Sigmoid colon (tissue), 6 donors: ENCODE measurements at regions not wholly inside any gene's neighbourhood (a gene's known extent, or its start where the extent isn't known, plus 50 kb on each side); places are given as distances from the start of the nearest gene placed in this dataset.

Experiments
- DNase-seq: peaks from one replicate; pipeline ENCODE4 v3.0.0-alpha.2; 2019
- H3K27ac ChIP-seq, 4 donors: fragments of 200-600 bp; sonication (generic); one replicate each; pipeline ENCODE4 v1.5.1; 2016 to 2019; ENCODE audit warnings: mild to moderate bottlenecking in 1 of 4
- H3K27me3 ChIP-seq, 3 donors: fragments of 200-600 bp; sonication (generic); one replicate each; pipeline ENCODE4 v1.5.1; 2019; ENCODE audit warnings: mild to moderate bottlenecking in 1 of 3
- H3K36me3 ChIP-seq, 4 donors: fragments of 200-600 bp; sonication (generic); one replicate each; pipeline ENCODE4 v1.5.1; 2016 to 2019
- H3K4me1 ChIP-seq, 4 donors: fragments of 200-600 bp; sonication (generic); one replicate each; pipeline ENCODE4 v1.5.1; 2017 to 2019
- H3K4me3 ChIP-seq, 4 donors: fragments of 200-600 bp; sonication (generic); one replicate each; pipeline ENCODE4 v1.5.1; 2017 to 2019; ENCODE audit warnings: mild to moderate bottlenecking in 2 of 4, moderate library complexity in 1 of 4
- H3K9me3 ChIP-seq, 4 donors: fragments of 200-600 bp in 3 of 4; sonication (generic) in 3 of 4; one replicate each; pipeline versions ENCODE4 v1.5.1 to v1.6.1; 2013 to 2019
- CTCF ChIP-seq, 4 experiments: fragments of 450-650 bp in 3 of 4; fragments of 200-600 bp in 1 of 4; IDR thresholded peaks; one replicate each; pipeline ENCODE4 v1.5.1; 2016 to 2019; ENCODE audit warnings: antibody characterized with exemption in 4 of 4, mild to moderate bottlenecking in 3 of 4, moderate library complexity in 2 of 4
- EP300 ChIP-seq, 4 donors: sonication (generic); formaldehyde crosslinking; IDR thresholded peaks; one replicate each; pipeline ENCODE4 v1.6.1; 2017; ENCODE audit warnings: antibody characterized with exemption in 4 of 4
- POLR2A ChIP-seq, 2 donors: fragments of 450-650 bp; IDR thresholded peaks; one replicate each; pipeline ENCODE4 v1.6.1; 2016; ENCODE audit warnings: antibody characterized with exemption in 2 of 2, mild to moderate bottlenecking in 2 of 2, moderate library complexity in 2 of 2
- POLR2AphosphoS5 ChIP-seq, 4 donors: sonication (generic); formaldehyde crosslinking; IDR thresholded peaks; one replicate each; pipeline ENCODE4 v1.6.1; 2017; ENCODE audit warnings: antibody characterized with exemption in 4 of 4
- WGBS, 2 donors: extraction: QIAGEN DNeasy Blood & Tissue Kit; methylation state at CpG; one replicate each; pipeline ENCODE4 v1.1.7; 2013; 5-methylcytosine and 5-hydroxymethylcytosine counted together
- intact Hi-C: fragments of 100-400 bp; cut with DNase I; formaldehyde crosslinking; loops from one replicate; pipeline ENCODE4 v1.15.1; 2023
- donor health status: healthy with polysubstance abuse.
- donor health status: healthy.

- no peak for DNase-seq
- Histone ChIP-seq H3K36me3 (no peaks in the 10 kb centered on the region), H3K4me3 (no peak overlapping the region), H3K27me3 (no peaks in the 10 kb centered on the region), H3K4me1 (no peaks in the 10 kb centered on the region), H3K27ac (no peak overlapping the region), H3K9me3 (no peaks in the 10 kb centered on the region)
- WGBS, 2 donors = 63 to 79% methylated on average over 5 of the region's 5 CpGs
- TF ChIP-seq POLR2A (IDR thresholded peaks at IDR 0.05) = no peak
- no peak for TF ChIP-seq EP300 (IDR thresholded peaks at IDR 0.05)
- TF ChIP-seq POLR2AphosphoS5 (IDR thresholded peaks at IDR 0.05) = no peak
- no peak for TF ChIP-seq CTCF (IDR thresholded peaks at IDR 0.05)
- intact Hi-C loops = no loop called here
These were observed 118.8 kb upstream of the KIRREL3 start for GRCh38 chr11:127119356-127119755.

- intact Hi-C loops = no loop called here
These were observed 118.2 kb upstream of the KIRREL3 start for GRCh38 chr11:127118811-127119210.

GRCh38 chr11:127117231-127117739, 116.7 kb upstream of the KIRREL3 start:
- Histone ChIP-seq H3K36me3 (no peaks in the 10 kb centered on the region), H3K9me3 (no peaks in the 10 kb centered on the region), H3K27ac (no peak overlapping the region), H3K4me1 (no peaks in the 10 kb centered on the region), H3K27me3 (no peaks in the 10 kb centered on the region), H3K4me3 (no peak overlapping the region)
- intact Hi-C loops = no loop called here
- no peak for TF ChIP-seq POLR2AphosphoS5 (IDR thresholded peaks at IDR 0.05)
- no peak for TF ChIP-seq CTCF (IDR thresholded peaks at IDR 0.05)
- TF ChIP-seq POLR2A (IDR thresholded peaks at IDR 0.05) = no peak
- no peak for TF ChIP-seq EP300 (IDR thresholded peaks at IDR 0.05)
- 42 to 86% methylated on average over 4 of the region's 4 CpGs for WGBS, 2 donors
- DNase-seq = no peak

More at GRCh38 chr11:127118811-127119210, 118.2 kb upstream of the KIRREL3 start:
- Histone ChIP-seq H3K9me3 (no peaks in the 10 kb centered on the region), H3K36me3 (no peaks in the 10 kb centered on the region), H3K27me3 (no peaks in the 10 kb centered on the region), H3K4me3 (no peak overlapping the region), H3K4me1 (no peaks in the 10 kb centered on the region), H3K27ac (no peak overlapping the region)
- DNase-seq = no peak
- WGBS, 2 donors = 76 to 78% methylated on average over 9 of the region's 9 CpGs
- TF ChIP-seq POLR2A (IDR thresholded peaks at IDR 0.05) (no peak), POLR2AphosphoS5 (IDR thresholded peaks at IDR 0.05) (no peak), CTCF (IDR thresholded peaks at IDR 0.05) (no peak), EP300 (IDR thresholded peaks at IDR 0.05) (no peak)

GRCh38 chr11:127115844-127116243, 115.3 kb upstream of the KIRREL3 start:
- H3K27ac ChIP-seq = no peak overlapping the region
- H3K4me1 ChIP-seq = no peaks in the 10 kb centered on the region
- TF ChIP-seq POLR2A (IDR thresholded peaks at IDR 0.05) (no peak), EP300 (IDR thresholded peaks at IDR 0.05) (no peak), POLR2AphosphoS5 (IDR thresholded peaks at IDR 0.05) (no peak), CTCF (IDR thresholded peaks at IDR 0.05) (no peak)
- intact Hi-C loops = no loop called here
- H3K9me3 ChIP-seq = no peaks in the 10 kb centered on the region
- 91 to 95% methylated on average over 17 of the region's 17 CpGs for WGBS, 2 donors
- H3K4me3 ChIP-seq = no peak overlapping the region
- no peaks in the 10 kb centered on the region for H3K27me3 ChIP-seq
- no peaks in the 10 kb centered on the region for H3K36me3 ChIP-seq
- DNase-seq = no peak

GRCh38 chr11:127114035-127114434, 113.5 kb upstream of the KIRREL3 start:
- Histone ChIP-seq H3K4me3 (no peak overlapping the region), H3K4me1 (no peaks in the 10 kb centered on the region), H3K27me3 (no peaks in the 10 kb centered on the region), H3K27ac (no peak overlapping the region), H3K9me3 (no peaks in the 10 kb centered on the region), H3K36me3 (no peaks in the 10 kb centered on the region)
- 51 to 74% methylated on average over 5 of the region's 5 CpGs for WGBS, 2 donors
- TF ChIP-seq POLR2AphosphoS5 (IDR thresholded peaks at IDR 0.05) = no peak
- TF ChIP-seq POLR2A (IDR thresholded peaks at IDR 0.05) = no peak
- no peak for TF ChIP-seq CTCF (IDR thresholded peaks at IDR 0.05)
- no peak for TF ChIP-seq EP300 (IDR thresholded peaks at IDR 0.05)
- DNase-seq = no peak
- intact Hi-C loops = no loop called here
